GM18867 (cell line): ENCODE measurements at regions not wholly inside any gene's neighbourhood (a gene's known extent, or its start where the extent isn't known, plus 50 kb on each side); places are given as distances from the start of the nearest gene placed in this dataset.
"Not testable (repeated sequence)": the region's sequence is repeated elsewhere in the genome, so short reads cannot be mapped to it uniquely, and the experiment has no call there.

Experiments used
- ATAC-seq: cut with Tn5 transposase; IDR thresholded peaks from one replicate; pipeline ENCODE4 v1.9.1; 2021; ENCODE audit warnings: mild to moderate bottlenecking, moderate library complexity; ENCODE audit not compliant: unreplicated experiment

DNA sequence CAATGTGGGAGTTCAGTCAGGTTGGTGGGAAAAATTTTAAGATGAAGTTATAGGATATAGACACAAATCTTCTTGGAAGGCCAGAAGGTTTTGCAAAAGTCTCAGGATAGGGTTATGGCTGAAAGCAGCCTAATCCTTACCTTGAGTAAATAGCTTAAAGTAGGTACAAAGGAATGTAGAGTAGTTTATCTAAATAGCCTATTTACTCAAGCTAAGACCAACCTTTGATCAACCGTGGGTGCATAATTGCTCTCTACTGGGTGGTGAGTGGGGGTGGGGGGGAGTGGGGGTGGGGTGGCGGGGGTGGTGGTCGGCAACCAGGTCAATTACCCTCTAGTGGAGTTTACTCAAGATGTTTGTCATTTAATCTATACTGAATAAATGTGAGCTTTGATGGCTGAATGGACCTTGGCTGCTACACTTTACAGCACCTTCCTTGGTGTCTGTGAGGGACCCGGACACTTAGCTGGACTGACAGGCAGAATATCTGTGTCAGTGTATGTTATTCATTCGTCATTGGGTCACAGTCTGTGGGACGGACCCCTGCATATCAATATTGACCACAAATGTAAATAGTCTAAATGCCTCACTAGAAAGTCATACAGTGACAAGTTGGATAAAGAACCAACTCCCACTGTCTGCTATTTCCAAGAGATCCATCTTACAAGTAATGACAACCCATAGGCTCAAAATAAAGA lies 545.7 kb upstream of the PABPC4L start:
- ATAC-seq: no peak

GRCh38 chr4:134740290-134740689 lies 538.7 kb upstream of the PABPC4L start:
- ATAC-seq: no peak

DNA sequence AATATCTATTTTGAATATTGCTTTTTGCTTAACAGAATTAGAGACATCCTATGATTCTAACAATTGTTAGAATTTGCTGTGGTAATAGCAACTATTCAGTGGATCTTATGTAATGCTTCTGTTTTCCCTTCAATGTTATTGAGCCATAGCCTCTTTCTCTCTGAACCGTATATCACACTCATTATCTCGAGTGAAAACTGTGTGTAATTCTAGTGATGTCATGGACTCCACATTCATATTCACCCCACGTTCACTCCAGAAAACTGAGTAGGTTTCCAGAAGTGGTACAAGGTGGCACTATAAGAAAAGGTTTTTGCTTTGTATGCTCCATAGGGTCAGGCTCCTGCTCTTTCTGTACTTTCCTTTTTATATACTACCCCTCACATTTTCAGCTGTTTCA lies 534.3 kb upstream of the PABPC4L start:
- ATAC-seq: no peak

DNA sequence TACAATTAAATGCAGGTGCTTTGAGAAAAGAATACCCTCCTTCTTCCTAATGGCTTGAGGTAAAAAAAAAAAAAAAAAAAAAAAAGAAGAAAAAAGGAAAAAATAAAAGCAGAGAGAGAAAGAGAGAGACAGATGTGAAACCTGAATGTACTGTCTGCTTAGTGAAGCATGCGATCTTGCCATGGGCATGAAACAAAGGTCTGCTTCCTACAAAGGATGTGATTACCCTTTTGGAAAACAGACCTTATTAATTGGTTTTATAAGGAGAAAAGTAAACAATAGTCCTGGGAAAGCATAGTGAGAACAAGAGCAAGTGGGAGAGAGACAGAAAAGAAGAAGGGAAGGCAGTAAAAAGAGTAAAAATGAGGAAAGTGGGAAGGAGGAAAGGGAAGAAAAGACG lies 526.1 kb upstream of the PABPC4L start:
- no peak for ATAC-seq

- ATAC-seq: no peak
Measured at GRCh38 chr4:134722306-134722705, 520.7 kb upstream of the PABPC4L start.

- ATAC-seq: no peak
Measured at GRCh38 chr4:134720030-134720429, 518.4 kb upstream of the PABPC4L start.

GRCh38 chr4:134708616-134709015 lies 507.0 kb upstream of the PABPC4L start:
- no peak for ATAC-seq

DNA sequence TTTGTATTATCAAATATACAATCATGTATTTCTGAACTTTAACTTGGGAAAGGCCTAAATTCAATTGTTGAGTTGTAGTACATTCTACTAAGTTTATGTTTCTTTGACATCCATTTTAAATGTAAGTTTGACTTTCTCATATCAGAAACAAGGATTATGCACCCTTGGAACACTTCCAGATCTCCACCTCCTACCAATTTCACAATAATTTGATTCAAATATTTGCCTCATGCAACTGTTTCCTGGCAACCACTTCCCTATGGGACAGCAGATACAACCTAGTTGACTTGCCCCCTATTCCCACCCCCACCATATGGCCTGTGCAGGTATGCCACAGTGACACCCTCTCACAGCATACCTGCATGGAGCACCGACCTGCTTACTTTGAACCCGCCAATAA lies 506.4 kb upstream of the PABPC4L start:
- no peak for ATAC-seq

DNA sequence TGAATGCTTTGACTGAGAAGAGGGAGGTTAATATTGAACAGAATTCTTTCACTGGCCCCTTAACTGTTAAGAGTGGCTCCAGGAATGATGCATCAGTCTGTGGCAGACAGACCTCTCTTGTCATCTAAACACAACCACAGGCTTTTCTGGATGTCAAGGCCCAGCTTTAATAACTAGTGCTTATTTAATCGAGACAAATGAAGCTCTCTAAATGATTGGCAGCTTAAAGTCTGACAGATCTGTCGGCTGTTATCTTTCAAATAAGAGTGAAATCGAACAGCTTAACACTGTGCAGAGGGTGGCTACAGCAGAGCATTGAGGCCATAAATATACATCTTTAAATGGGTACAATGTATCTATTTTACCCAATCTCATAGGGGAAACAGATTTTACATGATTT lies 500.8 kb upstream of the PABPC4L start:
- no peak for ATAC-seq

DNA sequence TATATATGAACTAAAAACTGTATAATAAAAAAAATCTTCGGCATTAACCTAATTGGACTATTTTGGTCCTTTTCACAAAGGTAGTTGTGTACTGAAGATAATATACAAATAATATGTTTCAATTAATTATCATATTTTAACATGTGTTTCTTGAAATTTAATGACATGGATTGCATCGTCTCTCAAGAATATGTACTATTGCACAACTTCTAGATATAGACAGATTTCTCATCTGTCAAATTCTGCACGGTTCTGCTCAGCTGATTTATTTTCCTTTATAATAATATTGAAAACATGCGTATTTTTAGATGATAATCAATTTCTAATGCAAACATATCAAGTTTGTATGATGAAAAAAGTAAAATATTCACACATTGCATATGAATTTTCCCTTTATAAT lies 498.7 kb upstream of the PABPC4L start:
- no peak for ATAC-seq

DNA sequence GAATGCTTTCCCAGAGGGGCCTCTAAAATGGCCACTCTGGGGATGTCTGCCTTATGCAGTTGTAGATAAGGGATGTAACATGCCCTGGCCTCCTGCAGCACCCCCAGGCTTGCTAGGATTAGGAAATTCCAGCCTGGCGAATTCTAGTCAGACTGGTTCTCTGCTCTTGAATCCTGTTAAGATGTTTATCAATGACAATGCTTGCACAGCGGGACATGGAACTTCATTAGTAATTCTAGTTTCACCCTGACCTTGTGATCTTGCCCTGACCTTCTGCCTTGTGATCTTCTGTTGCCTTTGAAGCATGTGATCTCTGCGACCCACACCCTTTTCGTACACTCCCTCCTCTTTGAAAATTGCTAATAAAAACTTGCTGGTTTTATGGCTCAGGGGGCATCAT lies 497.2 kb upstream of the PABPC4L start:
- not testable (repeated sequence) for ATAC-seq

DNA sequence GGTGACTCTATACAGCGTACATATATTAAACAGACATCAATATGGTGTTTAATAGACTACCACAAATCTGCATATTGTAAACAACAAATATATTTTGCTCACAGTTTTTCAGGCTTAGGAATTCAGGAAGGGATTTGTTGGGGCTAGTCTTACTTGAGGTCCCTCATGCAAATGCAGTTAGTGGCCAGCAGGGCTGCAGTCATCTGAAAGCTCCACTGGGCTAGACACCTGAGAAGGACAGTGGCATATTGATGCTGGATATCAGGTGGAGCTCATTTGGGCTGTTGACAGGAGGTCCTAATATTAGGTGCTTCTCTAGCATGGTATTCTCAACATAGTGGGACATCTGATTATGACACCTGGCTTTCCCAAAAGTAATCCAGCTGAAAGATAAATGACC lies 493.8 kb upstream of the PABPC4L start:
- no peak for ATAC-seq

GRCh38 chr4:134691915-134692314 lies 490.3 kb upstream of the PABPC4L start:
- no peak for ATAC-seq

DNA sequence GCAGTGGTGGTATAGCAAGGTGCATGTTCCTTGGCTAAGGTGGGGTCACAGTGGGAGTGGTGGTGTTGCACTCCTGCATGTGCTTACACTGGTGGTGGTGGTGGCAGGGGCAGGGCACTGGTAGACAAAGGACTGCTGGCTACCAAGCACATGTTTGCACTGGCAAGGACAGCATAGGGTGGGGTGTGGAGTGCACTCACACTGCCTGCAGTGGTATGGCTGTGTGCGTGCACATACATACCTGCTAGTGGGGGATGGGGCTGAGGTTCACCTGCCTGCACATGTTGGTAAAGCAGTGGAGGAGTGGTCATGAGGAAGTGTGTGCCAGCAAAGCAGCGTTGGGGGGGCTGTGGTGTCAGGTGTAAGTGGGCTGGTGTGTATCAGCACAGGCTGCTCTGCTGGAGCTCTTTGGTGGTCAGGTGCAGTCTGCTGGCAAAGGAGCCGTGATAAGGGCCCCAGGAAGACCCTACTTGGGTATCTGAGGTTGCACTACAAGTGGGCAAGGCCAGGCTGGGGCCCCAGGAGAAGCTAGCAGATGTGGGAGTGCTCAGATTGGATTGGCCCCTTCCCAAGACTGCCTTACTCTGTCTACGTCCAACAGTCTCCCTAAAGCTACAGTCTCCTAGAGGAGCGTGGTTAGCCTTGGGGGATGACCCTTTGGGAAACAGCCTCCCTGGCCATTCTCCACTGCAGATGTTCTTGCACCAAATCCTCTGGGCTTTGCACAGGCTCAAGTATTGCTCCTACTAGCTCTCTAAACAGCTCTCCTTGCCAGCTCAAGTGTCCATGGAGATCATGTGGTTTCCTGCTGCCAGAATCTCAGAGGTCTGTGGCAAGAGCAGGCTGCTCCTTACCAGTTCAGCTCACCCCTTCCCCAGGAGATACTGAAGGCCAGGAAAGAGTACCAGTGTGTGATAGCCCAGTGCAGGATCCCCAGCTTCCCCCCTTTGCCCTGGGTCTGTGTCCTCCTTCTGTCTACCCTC lies 486.3 kb upstream of the PABPC4L start:
- no peak for ATAC-seq

GRCh38 chr4:134677209-134677814 lies 475.7 kb upstream of the PABPC4L start:
- ATAC-seq: no peak

GRCh38 chr4:134668237-134668636 lies 466.6 kb upstream of the PABPC4L start:
- ATAC-seq: no peak

DNA sequence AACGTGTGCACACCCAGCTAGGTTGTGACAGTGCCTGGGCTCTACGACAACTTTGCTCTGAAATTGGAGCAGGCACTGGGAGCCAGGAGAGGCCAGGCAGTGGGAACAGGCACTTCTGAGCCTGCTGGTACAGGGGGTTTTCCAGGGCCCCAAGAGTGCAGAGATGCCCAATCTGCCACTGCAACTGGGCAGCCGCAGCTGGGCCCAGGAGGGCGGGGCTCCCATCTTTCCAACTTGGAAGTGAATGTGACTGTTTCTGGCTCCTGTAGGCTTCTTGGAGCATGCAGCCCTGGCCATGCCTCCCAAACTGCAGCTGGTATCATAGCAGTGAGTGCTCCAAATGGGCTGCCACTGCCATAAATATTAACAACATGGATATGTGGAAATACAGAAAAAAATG lies 465.1 kb upstream of the PABPC4L start:
- ATAC-seq: no peak

DNA sequence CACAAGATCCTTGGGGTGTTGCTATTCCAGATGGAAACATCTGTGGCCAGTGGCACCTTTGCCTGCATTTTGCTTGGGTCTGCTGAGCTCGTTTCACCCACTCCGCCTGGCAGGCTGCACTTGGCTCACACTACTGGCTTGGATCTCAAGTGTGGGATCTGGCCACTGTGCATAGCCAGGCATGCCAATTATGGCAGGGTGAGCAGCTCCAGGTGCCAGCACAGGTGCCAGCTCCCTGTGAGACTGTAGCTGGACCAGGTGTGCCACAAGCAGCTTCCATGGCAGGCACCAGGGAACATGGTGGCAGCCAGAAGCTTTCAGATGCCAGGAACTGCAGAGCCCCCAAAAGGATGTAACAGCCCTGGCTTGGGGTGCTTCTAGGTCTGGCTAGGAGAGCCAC lies 463.8 kb upstream of the PABPC4L start:
- ATAC-seq: no peak

DNA sequence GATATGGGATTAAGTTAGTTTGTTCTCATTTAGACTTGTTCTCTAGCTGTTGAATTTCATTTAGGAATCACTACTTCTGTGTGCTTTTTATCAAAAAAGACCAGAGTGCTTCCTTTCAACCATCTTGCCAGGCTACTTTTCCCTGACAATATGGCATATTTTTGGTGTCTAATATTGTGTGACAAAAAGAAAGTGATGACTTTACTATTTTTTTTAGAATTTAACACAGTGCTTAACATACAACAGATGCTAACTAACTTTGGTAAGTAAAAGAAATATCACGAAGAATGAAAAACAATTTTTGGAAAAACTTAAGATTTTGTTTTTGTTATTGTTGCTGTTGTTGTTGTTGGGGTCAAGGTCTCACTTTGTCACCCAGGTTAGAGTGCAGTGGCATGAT lies 462.2 kb upstream of the PABPC4L start:
- no peak for ATAC-seq

DNA sequence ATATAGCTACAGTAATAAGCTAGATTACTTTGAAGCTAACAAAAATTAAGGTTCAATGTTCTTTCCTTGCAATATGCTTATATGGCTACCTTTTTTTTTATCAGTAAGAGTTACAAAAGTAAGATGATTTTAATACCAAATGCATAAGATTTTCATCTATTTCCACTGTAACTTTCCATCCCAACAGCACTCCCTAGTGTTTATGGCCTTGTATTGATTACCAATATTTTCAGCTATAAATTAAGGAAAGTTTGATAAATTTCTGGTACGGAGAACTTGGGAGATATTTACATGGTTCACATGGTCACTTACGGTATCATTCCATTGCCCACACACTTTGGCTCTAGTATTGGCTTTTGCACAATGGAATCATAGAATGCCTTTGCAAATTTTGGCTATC lies 448.9 kb upstream of the PABPC4L start:
- no peak for ATAC-seq

GRCh38 chr4:134645778-134646177 lies 444.2 kb upstream of the PABPC4L start:
- no peak for ATAC-seq
